Loucy (cell line): ENCODE measurements at regions not wholly inside any gene's neighbourhood (a gene's known extent, or its start where the extent isn't known, plus 50 kb on each side); places are given as distances from the start of the nearest gene placed in this dataset.

ENCODE experiments used
- CTCF ChIP-seq: fragments of 200-600 bp; sonication (generic); conservative IDR thresholded peaks from 2 replicates; pipeline ENCODE4 v1.5.1; 2014; ENCODE audit warnings: mild to moderate bottlenecking, antibody characterized with exemption, low read length
- EZH2phosphoT487 ChIP-seq: fragments of 200-600 bp; IDR thresholded peaks from 2 replicates; pipeline ENCODE4 v1.6.1; 2018; ENCODE audit warnings: antibody characterized with exemption, mild to moderate bottlenecking, moderate library complexity, borderline replicate concordance

- TF ChIP-seq CTCF (no peak), EZH2phosphoT487 (no peak)
Observed at GRCh38 chr7:33719059-33719581, 186.2 kb upstream of the BMPER start.
